Mucosa of gallbladder (tissue), 1 donor: ENCODE measurements at regions not wholly inside any gene's neighbourhood (a gene's known extent, or its start where the extent isn't known, plus 50 kb on each side); places are given as distances from the start of the nearest gene placed in this dataset.
"Not testable (repeated sequence)": the region's sequence is repeated elsewhere in the genome, so short reads cannot be mapped to it uniquely, and the experiment has no call there.

Source experiments
- DNase-seq: peaks from one replicate; pipeline ENCODE4 v3.0.0-alpha.2; 2020; ENCODE audit warnings: low spot score
- donor health status: DM: no; HTN: no; CAD: no.

- no peak for DNase-seq
These were observed 100.5 kb upstream of the ITPRID2 start for GRCh38 chr2:181790716-181791649.

- no peak for DNase-seq
These were observed 98.6 kb upstream of the ITPRID2 start for GRCh38 chr2:181792906-181793305.

- no peak for DNase-seq
These were observed 93.5 kb upstream of the ITPRID2 start for GRCh38 chr2:181798022-181798421.

- DNase-seq: not testable (repeated sequence)
These were observed 89.2 kb upstream of the ITPRID2 start for GRCh38 chr2:181802300-181802699.

- peak; percentile 43 for DNase-seq
These were observed 87.4 kb upstream of the ITPRID2 start for GRCh38 chr2:181803903-181804799.

- DNase-seq: no peak
These were observed 86.1 kb upstream of the ITPRID2 start for GRCh38 chr2:181805228-181806038.

- no peak for DNase-seq
These were observed 85.5 kb upstream of the ITPRID2 start for GRCh38 chr2:181806039-181806392.

- no peak for DNase-seq
These were observed 84.0 kb upstream of the ITPRID2 start for GRCh38 chr2:181807526-181807925.

- peak; percentile 67 for DNase-seq
These were observed 80.5 kb upstream of the ITPRID2 start for GRCh38 chr2:181810823-181811695.

- no peak for DNase-seq
These were observed 79.3 kb upstream of the ITPRID2 start for GRCh38 chr2:181812106-181812743.

- DNase-seq: no peak
These were observed 77.5 kb upstream of the ITPRID2 start for GRCh38 chr2:181814057-181814491.

- no peak for DNase-seq
These were observed 74.0 kb upstream of the ITPRID2 start for GRCh38 chr2:181817509-181817908.

- DNase-seq: no peak
These were observed 73.4 kb upstream of the ITPRID2 start for GRCh38 chr2:181818058-181818680.

GRCh38 chr2:181818840-181819239, 72.7 kb upstream of the ITPRID2 start:
- DNase-seq: no peak

GRCh38 chr2:181821049-181821448, 70.5 kb upstream of the ITPRID2 start:
- no peak for DNase-seq

- DNase-seq: no peak
These were observed 69.4 kb upstream of the ITPRID2 start for GRCh38 chr2:181822097-181822496.

- DNase-seq: no peak
These were observed 68.1 kb upstream of the ITPRID2 start for GRCh38 chr2:181823405-181823804.

- no peak for DNase-seq
These were observed 63.3 kb upstream of the ITPRID2 start for GRCh38 chr2:181828122-181828705.

- no peak for DNase-seq
These were observed 62.3 kb upstream of the ITPRID2 start for GRCh38 chr2:181829230-181829629.
